Thyroid gland (tissue), 4 donors: ENCODE measurements at regions not wholly inside any gene's neighbourhood (a gene's known extent, or its start where the extent isn't known, plus 50 kb on each side); places are given as distances from the start of the nearest gene placed in this dataset.

Experiments used
- POLR2A ChIP-seq, 2 donors: fragments of 450-650 bp; IDR thresholded peaks; one replicate each; pipeline ENCODE4 v1.6.1; 2017; ENCODE audit warnings: antibody characterized with exemption in 2 of 2, mild to moderate bottlenecking in 2 of 2, moderate library complexity in 1 of 2
- TF ChIP-seq, protein P1 (sequence below), 6 experiments: fragments of 200-600 bp in 3 of 6; fragments of 450-650 bp in 3 of 6; sonication (generic) in 3 of 6; IDR thresholded peaks; one replicate each; pipeline ENCODE4 v1.5.1; 2016 to 2019; ENCODE audit warnings: antibody characterized with exemption in 6 of 6, mild to moderate bottlenecking in 2 of 6, inconsistent platforms in 1 of 6, moderate library complexity in 1 of 6

DNA sequence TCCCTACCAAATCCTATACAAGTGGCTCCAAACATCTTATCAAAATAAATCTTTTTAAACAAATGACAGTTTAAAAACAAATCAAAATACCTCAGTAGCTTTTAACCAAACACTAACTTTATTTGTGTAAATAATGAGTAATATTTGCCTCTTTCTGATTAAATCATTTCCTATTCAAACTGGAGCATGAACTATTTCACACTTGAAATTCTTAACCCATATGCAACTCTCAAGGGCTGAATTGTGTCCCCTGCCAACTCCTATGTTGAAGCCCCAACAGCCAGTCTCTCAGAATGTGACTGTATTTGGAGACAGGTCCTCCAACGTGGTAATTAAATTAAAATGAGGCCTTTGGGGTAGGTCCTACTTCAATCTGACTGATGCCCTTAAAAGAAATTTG lies 55.9 kb upstream of the MCTP2 start:
- TF ChIP-seq, protein P1, sequence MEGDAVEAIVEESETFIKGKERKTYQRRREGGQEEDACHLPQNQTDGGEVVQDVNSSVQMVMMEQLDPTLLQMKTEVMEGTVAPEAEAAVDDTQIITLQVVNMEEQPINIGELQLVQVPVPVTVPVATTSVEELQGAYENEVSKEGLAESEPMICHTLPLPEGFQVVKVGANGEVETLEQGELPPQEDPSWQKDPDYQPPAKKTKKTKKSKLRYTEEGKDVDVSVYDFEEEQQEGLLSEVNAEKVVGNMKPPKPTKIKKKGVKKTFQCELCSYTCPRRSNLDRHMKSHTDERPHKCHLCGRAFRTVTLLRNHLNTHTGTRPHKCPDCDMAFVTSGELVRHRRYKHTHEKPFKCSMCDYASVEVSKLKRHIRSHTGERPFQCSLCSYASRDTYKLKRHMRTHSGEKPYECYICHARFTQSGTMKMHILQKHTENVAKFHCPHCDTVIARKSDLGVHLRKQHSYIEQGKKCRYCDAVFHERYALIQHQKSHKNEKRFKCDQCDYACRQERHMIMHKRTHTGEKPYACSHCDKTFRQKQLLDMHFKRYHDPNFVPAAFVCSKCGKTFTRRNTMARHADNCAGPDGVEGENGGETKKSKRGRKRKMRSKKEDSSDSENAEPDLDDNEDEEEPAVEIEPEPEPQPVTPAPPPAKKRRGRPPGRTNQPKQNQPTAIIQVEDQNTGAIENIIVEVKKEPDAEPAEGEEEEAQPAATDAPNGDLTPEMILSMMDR (IDR thresholded peaks at IDR 0.05) = no peak
- TF ChIP-seq POLR2A (IDR thresholded peaks at IDR 0.05) = no peak
